HepG2 (cell line): ENCODE measurements at regions not wholly inside any gene's neighbourhood (a gene's known extent, or its start where the extent isn't known, plus 50 kb on each side); places are given as distances from the start of the nearest gene placed in this dataset.

Experiments
- ATAC-seq: fragments of 200-7000 bp; cut with Tn5 transposase; 3 replicates; pipeline ENCODE4 v1.9.1; 2020; ENCODE audit warnings: mild to moderate bottlenecking, moderate library complexity
- BruUV-seq: library from RNA; stranded (reverse); fragments of 400-500 nt; replicated peaks from 2 replicates; lab custom pipeline; 2021; lab: Mats Ljungman, UMichigan
- CTCF ChIA-PET: fragments of 300-600 bp; formaldehyde crosslinking; extraction: SDS; loops from one replicate; lab custom pipeline; 2021; ENCODE audit warnings: low total read pairs, inconsistent platforms, low intra/inter-chr PET ratio; lab: Yijun Ruan, JAX
- POLR2A ChIA-PET: fragments of 350-600 bp; sonication (Branson Sonifier 250); formaldehyde crosslinking; loops from one replicate; lab custom pipeline; 2020; ENCODE audit warnings: antibody characterized with exemption, inconsistent platforms; lab: Yijun Ruan, JAX
- DNase-seq: peaks from one replicate; pipeline ENCODE4 v3.0.0-alpha.2; 2015; ENCODE audit warnings: low spot score
- FAIRE-seq: peaks from 3 replicates; lab custom pipeline; 2011; peaks lifted over from hg19 to GRCh38; lab: Jason Lieb, UNC
- H2AFZ ChIP-seq: one replicate; pipeline ENCODE4 v1.6.1; 2011; ENCODE audit warnings: low read length, inconsistent platforms
- H3K27ac ChIP-seq: fragments of 300-600 bp; 3 replicates; pipeline ENCODE4 v1.8.0; 2011; ENCODE audit warnings: mixed run types, mild to moderate bottlenecking, mixed read lengths, low read length, inconsistent platforms; ENCODE audit not compliant: insufficient read depth; ENCODE audit errors: extremely low read length
- H3K27me3 ChIP-seq, 2 experiments: fragments of 200-600 bp in 1 of 2; 2 replicates in 1 of 2; 3 replicates in 1 of 2; pipeline versions ENCODE4 v1.6.0 to v1.8.0; 2011; ENCODE audit warnings: low read length in 2 of 2, mild to moderate bottlenecking in 2 of 2, moderate library complexity in 2 of 2, inconsistent platforms in 1 of 2; ENCODE audit not compliant: insufficient read depth in 2 of 2, control insufficient read depth in 1 of 2
- H3K36me3 ChIP-seq, 2 experiments: fragments of 200-600 bp in 1 of 2; replicated peaks in 1 of 2; 2 replicates in 1 of 2; 3 replicates in 1 of 2; pipeline versions ENCODE4 v1.5.1 to v1.8.0; 2011; ENCODE audit warnings: low read length in 2 of 2, inconsistent platforms in 1 of 2; ENCODE audit not compliant: insufficient read depth in 2 of 2, control insufficient read depth in 1 of 2
- H3K4me1 ChIP-seq: 2 replicates; pipeline ENCODE4 v1.5.1; 2012; ENCODE audit warnings: low read length, inconsistent platforms; ENCODE audit not compliant: insufficient read depth
- H3K4me2 ChIP-seq: 2 replicates; pipeline ENCODE4 v1.6.0; 2011; ENCODE audit warnings: low read depth, low read length, inconsistent platforms
- H3K4me3 ChIP-seq, 3 experiments: fragments of 200-600 bp in 1 of 3; sonication (generic), shearing (Covaris generic) in 1 of 3; replicated peaks in 1 of 3; 2 replicates each; pipeline ENCODE4 v1.5.1; 2011 to 2016; ENCODE audit warnings: low read length in 3 of 3, inconsistent platforms in 2 of 3, low read depth in 2 of 3, mild to moderate bottlenecking in 2 of 3, control low read depth in 1 of 3, mixed read lengths in 1 of 3; ENCODE audit not compliant: insufficient read depth in 1 of 3
- H3K79me2 ChIP-seq: one replicate; pipeline ENCODE4 v1.6.1; 2011; ENCODE audit warnings: low read length, inconsistent platforms; ENCODE audit not compliant: insufficient read depth
- H3K9ac ChIP-seq: 2 replicates; pipeline ENCODE4 v1.6.0; 2011; ENCODE audit warnings: mild to moderate bottlenecking, low read depth, low read length, inconsistent platforms; ENCODE audit not compliant: insufficient read depth
- H3K9me3 ChIP-seq: 2 replicates; pipeline ENCODE4 v1.5.1; 2012; ENCODE audit warnings: mild to moderate bottlenecking, low read length
- H4K20me1 ChIP-seq: 2 replicates; pipeline ENCODE4 v1.6.0; 2011; ENCODE audit warnings: inconsistent platforms, mild to moderate bottlenecking, low read length, moderate library complexity; ENCODE audit not compliant: insufficient read depth
- LCORL ChIP-seq, 2 experiments: fragments of 450-650 bp in 1 of 2; sonication (generic) in 1 of 2; formaldehyde crosslinking in 1 of 2; IDR thresholded peaks; 2 replicates each; pipeline versions ENCODE4 v1.5.0 to v1.6.1; 2017 to 2020; ENCODE audit warnings: antibody characterized with exemption in 1 of 2, missing genetic modification reagents in 1 of 2
- MTA3 ChIP-seq: sonication (generic); formaldehyde crosslinking; IDR thresholded peaks from 2 replicates; pipeline ENCODE4 v1.4.0; 2020; ENCODE audit warnings: missing genetic modification reagents
- REPIN1 ChIP-seq: sonication (generic); formaldehyde crosslinking; IDR thresholded peaks from 2 replicates; pipeline ENCODE4 v1.8.0; 2022; ENCODE audit warnings: missing genetic modification reagents, low read depth, mild to moderate bottlenecking, borderline replicate concordance
- ZNF326 ChIP-seq: sonication (generic); formaldehyde crosslinking; IDR thresholded peaks from 2 replicates; pipeline ENCODE4 v1.4.0; 2020; ENCODE audit warnings: missing genetic modification reagents, borderline replicate concordance
- WGBS: methylation state at CpG from one replicate; pipeline ENCODE4 v1.1.6; 2017; ENCODE audit warnings: low lambda C conversion rate; 5-methylcytosine and 5-hydroxymethylcytosine counted together
- in situ Hi-C: cut with HindIII; loops from 2 replicates; pipeline ENCODE4 v1.10.0; 2017; ENCODE audit warnings: low pct_unique_long_range_greater_than_20kb; ENCODE audit not compliant: extremely low pct_ligation_motif_present
- intact Hi-C: fragments of 100-400 bp; cut with micrococcal nuclease; formaldehyde crosslinking; loops from one replicate; pipeline ENCODE4 v1.10.0; 2022; ENCODE audit not compliant: unreplicated experiment
- TF ChIP-seq, protein P1 (sequence below): sonication (generic); formaldehyde crosslinking; IDR thresholded peaks from 2 replicates; pipeline ENCODE4 v1.4.0; 2020; ENCODE audit warnings: mild to moderate bottlenecking, low read depth, missing genetic modification reagents
- TF ChIP-seq, protein P2 (sequence below): sonication (generic); formaldehyde crosslinking; IDR thresholded peaks from 2 replicates; pipeline ENCODE4 v1.4.0; 2020; ENCODE audit warnings: missing genetic modification reagents, mild to moderate bottlenecking, borderline replicate concordance
- TF ChIP-seq, protein P3 (sequence below): sonication (generic); formaldehyde crosslinking; IDR thresholded peaks from 2 replicates; pipeline ENCODE4 v1.8.1; 2023; ENCODE audit warnings: mild to moderate bottlenecking, missing genetic modification reagents, borderline replicate concordance
- TF ChIP-seq, protein P4 (sequence below): sonication (generic); formaldehyde crosslinking; IDR thresholded peaks from 2 replicates; pipeline ENCODE4 v1.4.0; 2020; ENCODE audit warnings: missing genetic modification reagents; ENCODE audit errors: not compliant biosample characterization
- TF ChIP-seq, protein P5 (sequence below): sonication (generic); formaldehyde crosslinking; IDR thresholded peaks from 2 replicates; pipeline ENCODE4 v1.4.0; 2020; ENCODE audit warnings: missing genetic modification reagents

DNA sequence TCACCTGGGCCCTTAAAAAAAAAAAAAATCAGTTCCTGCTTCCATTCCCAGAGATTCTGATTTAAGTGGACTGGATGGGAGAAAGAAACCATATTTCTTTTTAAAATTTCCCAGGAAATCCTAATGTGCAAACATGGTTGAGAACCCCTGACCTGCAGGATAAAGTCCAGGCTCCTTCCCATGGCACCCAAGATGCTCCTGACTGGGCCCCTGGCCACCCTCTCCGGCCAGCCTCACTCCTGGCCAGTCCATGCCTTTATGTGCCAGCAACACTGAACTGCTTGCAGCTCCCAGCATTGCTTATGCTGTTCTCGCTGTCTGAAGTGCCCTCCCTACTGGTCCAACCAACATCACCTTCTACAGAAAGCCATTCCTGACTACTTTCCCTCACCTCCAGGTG is 93.9 kb downstream of the TEX35 start:
- ChIA-PET POLR2A (no interaction called here), CTCF (no interaction called here)
- no peaks in the 10 kb centered on the region; the same call in 1 of the 2 replicates for H3K4me1 ChIP-seq
- no peaks in the 10 kb centered on the region for H3K36me3 ChIP-seq
- in situ Hi-C loops (no loop called here), intact Hi-C loops (no loop called here)
- TF ChIP-seq MTA3 (CRISPR knock-in tag), result no peak
- TF ChIP-seq, protein P1, sequence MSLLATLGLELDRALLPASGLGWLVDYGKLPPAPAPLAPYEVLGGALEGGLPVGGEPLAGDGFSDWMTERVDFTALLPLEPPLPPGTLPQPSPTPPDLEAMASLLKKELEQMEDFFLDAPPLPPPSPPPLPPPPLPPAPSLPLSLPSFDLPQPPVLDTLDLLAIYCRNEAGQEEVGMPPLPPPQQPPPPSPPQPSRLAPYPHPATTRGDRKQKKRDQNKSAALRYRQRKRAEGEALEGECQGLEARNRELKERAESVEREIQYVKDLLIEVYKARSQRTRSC (CRISPR knock-in tag), result no peak
- no peak for TF ChIP-seq REPIN1 (CRISPR knock-in tag)
- TF ChIP-seq, protein P2, sequence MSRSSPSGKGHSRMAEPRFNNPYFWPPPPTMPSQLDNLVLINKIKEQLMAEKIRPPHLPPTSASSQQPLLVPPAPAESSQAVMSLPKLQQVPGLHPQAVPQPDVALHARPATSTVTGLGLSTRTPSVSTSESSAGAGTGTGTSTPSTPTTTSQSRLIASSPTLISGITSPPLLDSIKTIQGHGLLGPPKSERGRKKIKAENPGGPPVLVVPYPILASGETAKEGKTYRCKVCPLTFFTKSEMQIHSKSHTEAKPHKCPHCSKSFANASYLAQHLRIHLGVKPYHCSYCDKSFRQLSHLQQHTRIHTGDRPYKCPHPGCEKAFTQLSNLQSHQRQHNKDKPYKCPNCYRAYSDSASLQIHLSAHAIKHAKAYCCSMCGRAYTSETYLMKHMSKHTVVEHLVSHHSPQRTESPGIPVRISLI (CRISPR knock-in tag), result no peak
- FAIRE-seq, result no peak
- no peak overlapping the region for H3K4me2 ChIP-seq
- no peaks in the 10 kb centered on the region for H4K20me1 ChIP-seq
- H3K79me2 ChIP-seq, result no peaks in the 10 kb centered on the region
- no peak overlapping the region for H3K4me3 ChIP-seq
- H3K9ac ChIP-seq, result no peak overlapping the region
- no peaks in the 10 kb centered on the region for H3K9me3 ChIP-seq
- peak; percentile 47 for ATAC-seq
- WGBS, result 63% methylated on average over 2 of the region's 2 CpGs
- H3K27me3 ChIP-seq, result no peaks in the 10 kb centered on the region
- H2AFZ ChIP-seq, result no peak overlapping the region
- H3K27ac ChIP-seq, result no peak overlapping the region
- no TSS peak for BruUV-seq
- no peak for DNase-seq

DNA sequence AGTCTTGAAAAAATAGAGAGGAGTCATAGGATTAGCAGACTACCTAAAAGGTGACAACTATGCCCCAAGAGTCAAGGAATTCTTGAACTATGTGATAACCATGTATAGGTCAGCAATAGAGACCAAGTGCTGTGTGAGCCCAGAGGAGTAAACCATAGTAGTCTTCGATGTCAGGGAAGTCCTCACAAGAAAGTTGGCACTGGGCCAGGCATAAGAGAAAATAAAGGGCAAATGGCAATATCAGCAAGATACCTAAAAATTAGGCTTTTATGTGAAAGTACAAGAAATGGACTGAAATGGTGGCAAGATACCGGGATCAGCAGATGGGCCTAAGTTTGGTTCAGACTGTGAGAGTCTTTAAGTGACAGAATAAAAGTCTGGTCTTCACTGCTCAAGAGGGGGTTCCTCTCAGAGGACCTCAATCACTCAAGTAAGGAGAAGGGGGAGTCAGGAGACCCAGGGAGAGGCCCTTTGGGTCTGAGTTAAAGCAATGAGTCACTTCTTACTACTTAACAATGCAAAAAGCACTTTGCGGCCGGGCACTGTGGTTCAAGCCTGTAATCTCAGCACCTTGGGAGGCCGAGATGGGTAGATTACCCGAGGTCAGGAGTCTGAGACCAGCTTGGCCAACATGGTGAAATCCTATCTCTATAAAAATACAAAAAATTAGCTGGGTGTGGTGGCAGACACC is 95.0 kb downstream of the TEX35 start:
- H3K9ac ChIP-seq, result no peak overlapping the region
- H2AFZ ChIP-seq, result no peak overlapping the region
- ChIA-PET CTCF (no interaction called here), POLR2A (no interaction called here)
- WGBS, result 74% methylated on average over 6 of the region's 6 CpGs
- H3K4me2 ChIP-seq, result no peak overlapping the region
- H4K20me1 ChIP-seq, result no peaks in the 10 kb centered on the region
- H3K79me2 ChIP-seq, result no peaks in the 10 kb centered on the region
- ATAC-seq (no peak), FAIRE-seq (no peak), DNase-seq (no peak)
- H3K27ac ChIP-seq, result no peak overlapping the region
- H3K36me3 ChIP-seq, result no peaks in the 10 kb centered on the region
- H3K9me3 ChIP-seq, result no peaks in the 10 kb centered on the region
- TF ChIP-seq ZNF326 (no peak), LCORL (IDR thresholded peaks at IDR 0.05) (peak; percentile 84), LCORL (CRISPR knock-in tag; IDR thresholded peaks at IDR 0.05) (no peak)
- TF ChIP-seq, protein P3, sequence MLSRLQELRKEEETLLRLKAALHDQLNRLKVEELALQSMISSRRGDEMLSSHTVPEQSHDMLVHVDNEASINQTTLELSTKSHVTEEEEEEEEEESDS (CRISPR knock-in tag), result no peak
- TF ChIP-seq, protein P4, sequence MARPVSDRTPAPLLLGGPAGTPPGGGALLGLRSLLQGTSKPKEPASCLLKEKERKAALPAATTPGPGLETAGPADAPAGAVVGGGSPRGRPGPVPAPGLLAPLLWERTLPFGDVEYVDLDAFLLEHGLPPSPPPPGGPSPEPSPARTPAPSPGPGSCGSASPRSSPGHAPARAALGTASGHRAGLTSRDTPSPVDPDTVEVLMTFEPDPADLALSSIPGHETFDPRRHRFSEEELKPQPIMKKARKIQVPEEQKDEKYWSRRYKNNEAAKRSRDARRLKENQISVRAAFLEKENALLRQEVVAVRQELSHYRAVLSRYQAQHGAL (CRISPR knock-in tag), result no peak
- TF ChIP-seq, protein P5, sequence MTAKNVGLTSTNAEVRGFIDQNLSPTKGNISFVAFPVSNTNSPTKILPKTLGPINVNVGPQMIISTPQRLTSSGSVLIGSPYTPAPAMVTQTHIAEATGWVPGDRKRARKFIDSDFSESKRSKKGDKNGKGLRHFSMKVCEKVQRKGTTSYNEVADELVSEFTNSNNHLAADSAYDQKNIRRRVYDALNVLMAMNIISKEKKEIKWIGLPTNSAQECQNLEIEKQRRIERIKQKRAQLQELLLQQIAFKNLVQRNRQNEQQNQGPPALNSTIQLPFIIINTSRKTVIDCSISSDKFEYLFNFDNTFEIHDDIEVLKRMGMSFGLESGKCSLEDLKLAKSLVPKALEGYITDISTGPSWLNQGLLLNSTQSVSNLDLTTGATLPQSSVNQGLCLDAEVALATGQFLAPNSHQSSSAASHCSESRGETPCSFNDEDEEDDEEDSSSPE (CRISPR knock-in tag), result no peak
- no peaks in the 10 kb centered on the region for H3K27me3 ChIP-seq
- in situ Hi-C loops, result no loop called here
- no peaks in the 10 kb centered on the region; the same call in 1 of the 2 replicates for H3K4me1 ChIP-seq
- no peak overlapping the region for H3K4me3 ChIP-seq
- intact Hi-C loops, result no loop called here
- no TSS peak for BruUV-seq
